Prostate gland (tissue), 2 donors: ENCODE measurements at regions not wholly inside any gene's neighbourhood (a gene's known extent, or its start where the extent isn't known, plus 50 kb on each side); places are given as distances from the start of the nearest gene placed in this dataset.

Experiments used
- CTCF ChIP-seq, 4 experiments: fragments of 200-600 bp in 2 of 4; fragments of 450-650 bp in 2 of 4; sonication (generic) in 2 of 4; IDR thresholded peaks; 1 replicate in 3 of 4; 2 replicates in 1 of 4; pipeline ENCODE4 v1.5.1; 2016 to 2019; ENCODE audit warnings: antibody characterized with exemption in 4 of 4, mild to moderate bottlenecking in 2 of 4, moderate library complexity in 2 of 4
- POLR2A ChIP-seq: fragments of 450-650 bp; IDR thresholded peaks from one replicate; pipeline ENCODE4 v1.6.1; 2016; ENCODE audit warnings: antibody characterized with exemption, mild to moderate bottlenecking
- POLR2AphosphoS5 ChIP-seq: sonication (generic); formaldehyde crosslinking; IDR thresholded peaks from one replicate; pipeline ENCODE4 v1.6.1; 2017; ENCODE audit warnings: antibody characterized with exemption

- TF ChIP-seq CTCF (IDR thresholded peaks at IDR 0.05) (no peak), POLR2A (no peak), POLR2AphosphoS5 (no peak)
These were observed 115.8 kb upstream of the MED13L start for GRCh38 chr12:116393255-116393654.
